Endothelial cell of umbilical vein (primary cell): ENCODE measurements at regions not wholly inside any gene's neighbourhood (a gene's known extent, or its start where the extent isn't known, plus 50 kb on each side); places are given as distances from the start of the nearest gene placed in this dataset.

Experiments used
- BruUV-seq: library from RNA; stranded (reverse); fragments of 400-500 nt; replicated peaks from 2 replicates; lab custom pipeline; 2021; lab: Mats Ljungman, UMichigan
- CTCF ChIA-PET: fragments of 300-600, 350-600 bp; sonication (Branson Sonifier 250); formaldehyde crosslinking; loops from one replicate; lab custom pipeline; 2021; ENCODE audit warnings: antibody characterized with exemption, inconsistent platforms; lab: Charles Lee
- POLR2A ChIA-PET: fragments of 300-600, 350-600 bp; sonication (Branson Sonifier 250); formaldehyde crosslinking; loops from one replicate; lab custom pipeline; 2021; ENCODE audit warnings: antibody characterized with exemption, inconsistent platforms; lab: Charles Lee
- DNase-seq: peaks from one replicate; pipeline ENCODE4 v3.0.0-alpha.2; 2011; ENCODE audit warnings: low read depth, low spot score
- FAIRE-seq: peaks from 2 replicates; lab custom pipeline; 2011; peaks lifted over from hg19 to GRCh38; lab: Jason Lieb, UNC
- H2AFZ ChIP-seq: 2 replicates; pipeline ENCODE4 v1.6.0; 2012; ENCODE audit warnings: low read depth, low read length, control low read depth, inconsistent platforms
- H3K27ac ChIP-seq: 2 replicates; pipeline ENCODE4 v1.5.1; 2011; ENCODE audit warnings: low read depth, mild to moderate bottlenecking, control low read depth, low read length, moderate library complexity; ENCODE audit not compliant: insufficient read depth
- H3K27me3 ChIP-seq, 2 experiments: 2 replicates each; pipeline versions ENCODE4 v1.6.0 to v1.6.1; 2011; ENCODE audit warnings: low read length in 2 of 2, mixed read lengths in 1 of 2; ENCODE audit not compliant: control insufficient read depth in 2 of 2, insufficient read depth in 2 of 2
- H3K36me3 ChIP-seq, 2 experiments: 2 replicates in 1 of 2; 3 replicates in 1 of 2; pipeline ENCODE4 v1.5.1; 2011; ENCODE audit warnings: low read length in 2 of 2, mild to moderate bottlenecking in 1 of 2, moderate library complexity in 1 of 2; ENCODE audit not compliant: control insufficient read depth in 2 of 2, insufficient read depth in 2 of 2; ENCODE audit errors: extremely low read depth in 1 of 2
- H3K4me1 ChIP-seq: 3 replicates; pipeline ENCODE4 v1.5.1; 2011; ENCODE audit warnings: mild to moderate bottlenecking, low read length; ENCODE audit not compliant: control insufficient read depth, insufficient read depth; ENCODE audit errors: extremely low read depth
- H3K4me2 ChIP-seq: 2 replicates; pipeline ENCODE4 v1.6.1; 2011; ENCODE audit warnings: low read length, control low read depth, mixed read lengths; ENCODE audit not compliant: insufficient read depth
- H3K4me3 ChIP-seq, 3 experiments: fragments of 200-600 bp in 1 of 3; sonication (generic), shearing (Covaris generic) in 1 of 3; replicated peaks in 1 of 3; 2 replicates each; pipeline ENCODE4 v1.5.1; 2011 to 2016; ENCODE audit warnings: control low read depth in 3 of 3, low read length in 3 of 3, mild to moderate bottlenecking in 2 of 3, inconsistent platforms in 1 of 3, low read depth in 1 of 3, moderate library complexity in 1 of 3; ENCODE audit not compliant: insufficient read depth in 1 of 3
- H3K79me2 ChIP-seq: 2 replicates; pipeline ENCODE4 v1.6.0; 2012; ENCODE audit warnings: low read length, inconsistent platforms; ENCODE audit not compliant: control insufficient read depth, insufficient read depth
- H3K9ac ChIP-seq: replicated peaks from 2 replicates; pipeline ENCODE3; 2011; ENCODE audit warnings: low read length, control low read depth; ENCODE audit not compliant: insufficient read depth; ENCODE audit errors: extremely low read depth
- H3K9me1 ChIP-seq: replicated peaks from 3 replicates; pipeline ENCODE4 v1.6.0; 2011; ENCODE audit warnings: mild to moderate bottlenecking, low read length; ENCODE audit not compliant: control insufficient read depth, insufficient read depth; ENCODE audit errors: extremely low read depth
- H3K9me3 ChIP-seq: replicated peaks from 2 replicates; pipeline ENCODE4 v1.5.1; 2012; ENCODE audit warnings: low read length, inconsistent platforms; ENCODE audit not compliant: control insufficient read depth, insufficient read depth
- H4K20me1 ChIP-seq: replicated peaks from 2 replicates; pipeline ENCODE3; 2011; ENCODE audit warnings: mild to moderate bottlenecking, low read length; ENCODE audit not compliant: control insufficient read depth, insufficient read depth; ENCODE audit errors: extremely low read depth
- CTCF ChIP-seq, 2 donors: IDR thresholded peaks; 1 replicate in 1 of 2; 2 replicates in 1 of 2; pipeline ENCODE4 v1.5.1; 2011; ENCODE audit warnings: low read length in 2 of 2, mild to moderate bottlenecking in 2 of 2, moderate library complexity in 2 of 2, control low read depth in 1 of 2, inconsistent platforms in 1 of 2, low read depth in 1 of 2; ENCODE audit not compliant: insufficient read depth in 1 of 2; ENCODE audit errors: extremely low read depth in 1 of 2
- EZH2 ChIP-seq: IDR thresholded peaks from 2 replicates; pipeline ENCODE4 v1.6.1; 2012; ENCODE audit warnings: borderline replicate concordance, low read depth, mild to moderate bottlenecking, moderate library complexity, low read length, inconsistent platforms; ENCODE audit not compliant: severe bottlenecking
- FOS ChIP-seq: IDR thresholded peaks from 2 replicates; pipeline ENCODE4 v1.6.1; 2011; ENCODE audit warnings: mild to moderate bottlenecking, low read length, moderate library complexity, borderline replicate concordance; ENCODE audit not compliant: insufficient read depth
- GATA2 ChIP-seq: IDR thresholded peaks from 2 replicates; pipeline ENCODE4 v1.7.0; 2011; ENCODE audit warnings: low read depth, mild to moderate bottlenecking, moderate library complexity, mixed read lengths, low read length; ENCODE audit not compliant: insufficient read length, insufficient read depth
- JUN ChIP-seq: IDR thresholded peaks from 2 replicates; pipeline ENCODE4 v1.6.1; 2011; ENCODE audit warnings: borderline replicate concordance, low read depth; ENCODE audit not compliant: insufficient read length, insufficient read depth
- MAX ChIP-seq: IDR thresholded peaks from 2 replicates; pipeline ENCODE4 v1.6.1; 2011; ENCODE audit not compliant: insufficient read depth, insufficient read length
- MYC ChIP-seq: IDR thresholded peaks from one replicate; pipeline ENCODE4 v1.6.1; 2011; ENCODE audit warnings: mild to moderate bottlenecking, low read depth, low read length
- POLR2A ChIP-seq: IDR thresholded peaks from 2 replicates; pipeline ENCODE4 v1.6.1; 2012; ENCODE audit warnings: low read depth, mild to moderate bottlenecking, control low read depth, low read length
- POLR2AphosphoS5 ChIP-seq: IDR thresholded peaks from 2 replicates; pipeline ENCODE4 v1.6.1; 2012; ENCODE audit warnings: low read depth, mild to moderate bottlenecking, control low read depth, low read length, moderate library complexity; ENCODE audit not compliant: insufficient read depth
- dilution Hi-C: fragments of 300-500 bp; cut with MboI; formaldehyde crosslinking; loops from one replicate; pipeline ENCODE4 v1.15.0; 2019; ENCODE audit warnings: low sequenced_read_pairs; ENCODE audit not compliant: extremely low pct_ligation_motif_present
- intact Hi-C: fragments of 100-400 bp; cut with micrococcal nuclease; formaldehyde crosslinking; loops from one replicate; pipeline ENCODE4 v1.10.0; 2022

GRCh38 chr7:152987656-152988055 is 228.1 kb downstream of the ACTR3B start:
- no peak for FAIRE-seq
- intact Hi-C loops (no loop called here), dilution Hi-C loops (no loop called here)
- Histone ChIP-seq H2AFZ (no peak overlapping the region), H3K27ac (no peak overlapping the region), H3K4me3 (no peak overlapping the region), H4K20me1 (no peaks in the 10 kb centered on the region), H3K27me3 (no peaks in the 10 kb centered on the region), H3K9me3 (no peaks in the 10 kb centered on the region), H3K9ac (no peak overlapping the region), H3K4me1 (no peaks in the 10 kb centered on the region), H3K9me1 (no peaks in the 10 kb centered on the region), H3K4me2 (no peak overlapping the region), H3K79me2 (no peaks in the 10 kb centered on the region), H3K36me3 (no peaks in the 10 kb centered on the region)
- CTCF ChIA-PET = no interaction called here
- TF ChIP-seq MAX (no peak), JUN (no peak), FOS (no peak), GATA2 (no peak), MYC (no peak)
- DNase-seq = no peak
- no TSS peak for BruUV-seq
- POLR2A ChIA-PET = no interaction called here

DNA sequence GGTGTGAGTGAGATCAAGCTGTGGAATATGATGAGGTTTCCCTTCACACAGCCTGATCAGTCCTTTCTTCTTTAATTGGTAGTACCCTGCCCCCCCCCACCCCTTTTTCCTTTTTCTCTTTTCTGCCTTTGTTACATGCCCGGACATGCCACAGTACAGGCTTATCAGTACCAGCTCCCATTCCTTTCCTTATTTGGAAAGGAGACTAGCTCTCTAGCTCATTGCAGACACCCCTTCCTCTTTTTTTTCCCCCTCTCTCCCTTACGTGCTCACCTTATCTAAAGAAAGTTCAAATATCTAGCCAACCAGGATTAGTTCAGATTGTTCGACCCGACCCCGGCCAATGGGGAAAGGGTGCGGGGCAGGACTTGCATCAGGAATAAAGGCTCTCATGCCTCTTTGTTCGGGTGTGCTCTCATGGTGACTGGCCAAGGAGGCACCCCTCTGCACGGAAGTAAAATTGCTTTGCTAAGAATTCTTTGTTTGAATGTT is 230.4 kb downstream of the ACTR3B start:
- Histone ChIP-seq H3K36me3 (no peaks in the 10 kb centered on the region), H3K79me2 (no peaks in the 10 kb centered on the region), H3K9me1 (no peaks in the 10 kb centered on the region), H3K9ac (no peak overlapping the region), H3K4me3 (no peak overlapping the region), H3K27ac (no peak overlapping the region), H3K9me3 (no peaks in the 10 kb centered on the region), H3K27me3 (no peaks in the 10 kb centered on the region), H4K20me1 (no peaks in the 10 kb centered on the region), H2AFZ (no peak overlapping the region), H3K4me2 (no peak overlapping the region), H3K4me1 (no peaks in the 10 kb centered on the region)
- FAIRE-seq (no peak), DNase-seq (no peak)
- BruUV-seq = no TSS peak
- ChIA-PET CTCF (no interaction called here), POLR2A (no interaction called here)
- TF ChIP-seq POLR2AphosphoS5 = no peak
- no peak for TF ChIP-seq FOS
- no peak for TF ChIP-seq GATA2
- no peak for TF ChIP-seq MAX
- TF ChIP-seq JUN = no peak
- no peak for TF ChIP-seq MYC
- no peak for TF ChIP-seq EZH2
- no peak for TF ChIP-seq POLR2A
- no peak for TF ChIP-seq CTCF (IDR thresholded peaks at IDR 0.05; ENCODE audit: extremely low read depth in 1 of 2, insufficient read depth in 1 of 2, low read depth in 1 of 2, low read length in 2 of 2)
- intact Hi-C loops = no loop called here
- dilution Hi-C loops = no loop called here
